Activated CD4-positive, alpha-beta T cell treated with anti-CD3 and anti-CD28 coated beads for 1 hour (primary cell): ENCODE measurements at regions not wholly inside any gene's neighbourhood (a gene's known extent, or its start where the extent isn't known, plus 50 kb on each side); places are given as distances from the start of the nearest gene placed in this dataset.
"Not testable (repeated sequence)": the region's sequence is repeated elsewhere in the genome, so short reads cannot be mapped to it uniquely, and the experiment has no call there.

ENCODE experiments used
- DNase-seq: peaks from one replicate; pipeline ENCODE4 v3.0.0-alpha.2; 2020

DNA sequence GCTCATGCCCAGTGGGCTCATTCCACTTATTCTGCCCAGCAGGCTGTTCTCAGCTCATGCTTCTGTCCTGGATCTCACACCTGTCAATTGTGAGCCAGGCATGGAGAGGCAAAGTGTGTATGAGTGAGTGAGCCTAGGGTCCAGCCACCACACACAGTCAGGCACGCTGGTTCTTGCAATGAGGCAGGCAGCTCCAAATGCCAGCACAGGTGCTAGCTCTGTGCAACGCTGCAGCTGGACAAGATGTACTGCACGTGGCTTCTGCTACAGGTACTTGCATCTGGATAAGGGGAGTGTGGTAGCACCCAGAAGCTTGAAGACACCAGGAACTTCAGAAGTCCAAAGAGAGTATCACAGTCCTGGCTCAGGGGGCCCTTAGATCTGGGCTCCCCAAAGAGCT, 1249.4 kb upstream of the IGFBP7 start:
- DNase-seq = no peak

DNA sequence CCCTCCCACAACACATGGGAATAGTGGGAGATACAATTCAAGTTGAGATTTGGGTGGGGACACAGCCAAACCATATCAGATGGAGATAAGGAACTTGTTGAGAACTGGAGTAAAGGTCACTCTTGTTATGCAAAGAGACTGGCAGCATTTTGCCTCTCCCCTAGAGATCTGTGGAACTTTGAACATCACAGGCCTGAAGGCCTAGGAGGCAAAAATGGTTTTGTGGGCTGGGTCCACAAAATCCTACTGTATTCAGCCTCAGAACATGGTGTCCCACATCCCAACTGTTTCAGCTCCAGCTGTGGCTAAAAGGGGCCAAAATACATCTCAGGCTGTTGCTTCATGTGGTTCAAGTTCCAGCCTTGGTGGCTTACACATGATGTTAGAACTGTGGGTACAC, 1247.8 kb upstream of the IGFBP7 start:
- DNase-seq = no peak

DNA sequence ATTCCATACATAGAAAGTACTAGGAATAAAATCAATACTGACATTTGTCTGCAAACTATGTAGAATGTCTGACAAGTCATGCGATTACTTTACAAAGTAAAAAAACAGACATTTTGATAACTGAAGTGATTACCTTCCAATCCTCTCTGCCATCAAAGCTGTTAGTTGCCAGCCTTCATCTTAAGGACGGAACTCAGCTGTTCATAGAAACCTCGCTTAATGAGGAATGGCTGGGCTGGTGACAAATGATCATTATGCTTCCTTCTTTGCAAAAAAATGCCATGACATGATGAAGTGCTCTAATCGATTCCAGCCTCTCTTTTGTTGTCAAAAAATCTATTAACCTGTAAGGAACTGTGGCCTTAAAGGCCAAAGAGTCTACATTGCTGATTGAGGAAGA, 1214.9 kb upstream of the IGFBP7 start:
- no peak for DNase-seq

DNA sequence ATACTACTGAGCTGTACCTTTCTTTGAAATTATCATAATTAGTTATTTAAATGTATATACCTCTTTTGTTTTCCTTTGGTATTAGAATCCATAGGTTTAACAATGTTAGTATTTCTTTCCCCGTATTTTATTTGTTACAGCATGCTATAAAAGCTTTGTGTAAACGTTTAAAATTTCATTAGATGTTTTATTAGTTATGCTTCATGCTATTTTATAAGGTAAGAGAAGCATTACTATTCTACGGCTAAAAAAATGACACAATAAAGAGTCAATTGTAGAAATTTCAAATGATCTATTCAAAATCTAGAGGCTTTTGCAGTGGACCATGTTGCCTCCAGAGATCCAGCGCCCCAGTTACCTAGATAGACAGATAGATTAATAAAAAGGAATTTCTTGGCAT, 1203.3 kb upstream of the IGFBP7 start:
- no peak for DNase-seq

DNA sequence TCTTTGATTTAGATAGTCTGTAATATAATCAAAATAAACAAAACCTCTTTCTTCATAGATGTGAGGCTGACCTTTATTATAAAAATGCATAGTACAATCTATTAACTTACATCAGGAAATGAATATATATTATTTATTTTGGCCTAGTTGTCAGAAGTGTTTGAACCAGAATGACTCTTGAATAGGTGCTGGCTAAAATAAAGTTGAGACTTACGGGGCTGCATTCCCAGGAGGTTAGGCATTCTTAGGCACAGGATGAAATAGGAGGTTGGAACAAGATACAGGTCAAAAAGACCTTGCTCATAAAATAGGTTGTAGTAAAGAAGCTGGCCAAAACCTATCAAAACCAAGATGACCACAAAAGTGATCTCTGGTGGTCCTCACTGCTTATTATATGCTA, 1193.3 kb upstream of the IGFBP7 start:
- no peak for DNase-seq

DNA sequence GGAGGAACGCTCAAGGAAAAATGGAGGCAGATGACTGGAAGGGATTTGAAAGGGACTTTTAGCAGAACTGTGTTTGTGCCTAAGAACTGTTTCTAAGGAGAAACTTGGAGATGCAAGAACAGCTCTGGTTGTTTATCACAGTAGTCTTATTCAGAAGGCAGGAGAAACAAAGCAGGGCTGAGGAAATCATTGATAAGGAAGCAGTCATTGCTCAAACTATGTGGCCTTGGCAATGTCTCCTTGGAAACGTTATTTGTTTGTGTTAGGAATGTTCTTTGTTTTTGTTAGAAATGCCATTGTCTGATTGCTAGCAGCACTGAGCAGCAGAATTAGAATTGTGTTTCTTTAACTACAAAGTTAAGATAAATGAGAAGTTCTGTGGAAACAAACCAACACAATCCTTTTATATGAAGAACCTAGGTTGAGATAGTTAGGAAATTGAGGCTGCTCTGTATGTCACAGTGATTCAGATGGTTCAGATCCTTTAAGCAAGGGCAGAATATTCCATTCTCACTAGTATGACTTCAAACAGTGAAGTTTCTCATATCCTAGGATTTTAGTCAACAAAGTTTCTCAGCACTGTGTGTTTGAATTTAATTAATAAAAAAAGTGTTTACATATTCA, 1191.3 kb upstream of the IGFBP7 start:
- DNase-seq = no peak

DNA sequence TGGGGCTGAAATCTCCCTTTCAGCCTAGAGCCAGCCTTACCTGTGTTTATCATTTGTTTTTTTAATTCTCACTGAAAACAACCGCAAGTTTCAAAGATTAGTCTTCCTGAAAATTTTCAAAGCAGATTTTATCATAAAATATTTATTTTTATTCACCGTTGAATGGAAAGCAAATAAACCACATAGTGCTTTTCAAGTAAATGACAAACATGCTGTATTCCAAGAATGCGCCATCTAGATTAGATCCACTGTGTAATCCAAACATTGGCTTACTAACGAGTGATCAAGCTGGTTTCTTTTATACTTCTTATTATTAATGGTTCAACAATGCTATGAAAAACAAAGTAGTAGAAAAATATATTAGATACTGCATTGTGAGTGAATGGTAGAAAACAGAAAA, 1176.2 kb upstream of the IGFBP7 start:
- no peak for DNase-seq

DNA sequence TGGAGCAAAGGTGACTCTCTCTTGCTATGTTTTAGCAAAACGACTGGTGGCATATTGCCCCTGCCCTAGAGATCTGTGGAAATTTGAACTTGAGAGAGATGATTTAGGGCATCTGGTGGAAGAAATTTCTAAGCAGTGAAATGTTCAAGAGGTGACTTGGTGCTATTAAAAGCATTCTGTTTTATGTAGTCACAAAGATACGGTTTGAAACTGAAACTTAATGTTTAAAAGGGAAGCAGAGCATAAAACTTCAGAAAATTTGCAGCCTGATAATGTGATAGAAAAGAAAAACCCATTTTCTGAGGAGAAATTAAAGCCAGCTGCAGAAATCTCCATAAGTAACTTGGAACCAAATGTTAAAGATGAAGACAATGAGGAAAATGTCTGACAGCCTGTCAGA, 1170.7 kb upstream of the IGFBP7 start:
- DNase-seq = not testable (repeated sequence)

DNA sequence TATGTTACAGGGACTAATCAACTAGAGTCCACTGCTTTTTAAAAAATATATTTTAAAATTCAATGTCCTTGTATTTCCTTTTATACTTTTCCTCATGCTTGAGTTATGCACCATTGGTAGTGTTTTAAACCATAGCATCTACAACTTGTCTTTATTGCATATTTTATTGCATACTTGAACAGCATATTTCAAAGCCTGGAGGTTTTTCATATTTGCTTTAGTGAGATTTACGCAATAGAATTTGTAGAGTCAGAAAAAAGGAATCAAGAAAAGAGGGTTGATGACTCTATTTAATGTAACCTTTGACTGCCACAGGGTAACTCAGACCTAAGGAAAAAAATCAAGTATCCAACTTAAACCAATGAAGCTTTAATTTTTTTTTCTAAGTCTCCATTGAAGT, 1165.7 kb upstream of the IGFBP7 start:
- DNase-seq = no peak

DNA sequence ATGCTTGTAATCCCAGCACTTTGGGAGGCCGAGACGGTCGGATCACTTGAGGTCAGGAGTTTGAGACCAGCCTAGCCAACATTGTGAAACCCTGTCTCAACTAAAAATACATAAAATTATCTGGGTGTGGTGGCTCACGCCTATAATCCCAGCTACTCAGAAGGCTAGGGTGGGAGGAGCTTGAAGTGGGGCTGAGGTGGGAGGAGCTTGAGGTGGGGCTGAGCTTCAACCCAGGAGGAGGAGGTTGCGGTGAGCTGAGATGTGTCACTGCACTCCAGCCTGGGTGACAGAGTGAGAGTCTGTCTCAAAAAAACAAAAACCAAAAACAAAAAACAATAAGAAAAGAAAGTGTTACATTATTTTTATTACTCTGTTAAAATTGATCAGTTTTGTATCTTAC, 1164.4 kb upstream of the IGFBP7 start:
- no peak for DNase-seq

DNA sequence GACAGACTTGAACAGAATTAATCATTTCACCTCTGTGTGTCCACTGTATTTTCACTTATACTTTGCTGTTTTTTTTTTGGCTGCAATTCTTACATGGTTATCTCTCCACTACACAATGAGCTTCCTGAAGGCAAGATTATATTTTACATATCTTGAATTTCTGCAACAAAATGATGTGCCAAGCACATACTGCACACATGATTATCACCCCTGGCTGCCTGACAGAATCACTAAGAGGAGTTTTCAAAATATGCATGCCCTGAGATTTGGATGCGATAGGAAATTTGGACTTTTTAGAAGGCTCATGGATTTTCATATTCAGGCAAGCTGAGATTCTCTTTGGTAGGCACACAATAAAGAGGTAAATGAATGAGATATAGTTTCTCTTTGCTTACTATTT, 1162.1 kb upstream of the IGFBP7 start:
- DNase-seq = no peak

DNA sequence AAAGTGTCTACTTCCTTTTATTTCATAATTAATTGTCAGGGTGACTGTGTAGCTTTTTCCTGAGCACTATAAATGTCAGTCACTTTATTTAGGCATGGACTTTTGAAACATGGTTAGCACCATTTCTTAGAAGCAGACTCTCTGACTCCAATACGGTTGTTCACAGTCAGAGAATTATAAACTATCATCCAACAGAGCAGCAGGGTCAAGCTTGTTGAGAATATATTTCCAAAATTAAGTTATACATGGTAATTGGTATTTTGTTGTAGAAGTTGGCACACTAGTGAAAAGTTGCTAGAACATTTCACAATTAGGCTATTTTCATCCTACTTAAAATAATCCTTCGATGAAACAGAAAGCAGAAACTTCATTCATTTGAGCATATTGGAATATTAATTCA, 1155.5 kb upstream of the IGFBP7 start:
- DNase-seq = no peak

DNA sequence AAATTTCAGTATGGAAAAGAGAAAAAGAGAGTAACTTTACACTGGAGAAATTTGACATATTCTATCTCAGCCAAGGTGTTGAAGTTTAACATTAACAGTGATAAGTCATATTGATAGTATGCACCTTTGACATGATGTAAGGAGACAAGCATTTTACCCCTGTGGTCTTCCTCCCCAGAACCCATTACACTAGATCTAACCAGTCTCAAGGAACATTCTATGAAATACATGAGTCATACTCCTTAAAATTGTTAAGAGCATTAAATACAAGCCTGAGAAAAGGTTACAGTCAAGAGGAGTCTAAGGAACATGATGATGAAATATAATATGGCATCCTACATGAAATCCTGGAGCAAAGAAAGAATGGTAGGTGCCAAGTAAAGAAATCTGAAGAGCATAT, 1151.3 kb upstream of the IGFBP7 start:
- DNase-seq = no peak

DNA sequence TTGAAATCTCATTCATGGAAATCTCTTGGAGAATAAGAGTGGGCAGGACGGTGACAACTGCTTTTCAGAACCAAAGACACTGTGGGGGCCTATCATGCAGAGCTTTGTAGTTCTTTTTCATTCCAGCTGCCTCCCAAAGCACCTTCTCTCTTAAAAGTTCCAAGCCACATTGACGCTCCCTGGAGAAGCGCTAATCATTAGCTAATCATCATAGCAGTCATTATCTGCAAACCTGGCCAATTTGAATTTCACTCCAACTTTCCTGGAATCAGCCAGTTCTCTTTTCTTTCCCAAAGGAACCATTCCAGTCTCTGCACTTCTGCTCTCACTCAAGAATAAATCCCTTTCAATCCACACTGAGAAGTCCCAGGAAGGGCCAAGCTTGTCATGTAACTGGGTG, 1144.1 kb upstream of the IGFBP7 start:
- DNase-seq = no peak

DNA sequence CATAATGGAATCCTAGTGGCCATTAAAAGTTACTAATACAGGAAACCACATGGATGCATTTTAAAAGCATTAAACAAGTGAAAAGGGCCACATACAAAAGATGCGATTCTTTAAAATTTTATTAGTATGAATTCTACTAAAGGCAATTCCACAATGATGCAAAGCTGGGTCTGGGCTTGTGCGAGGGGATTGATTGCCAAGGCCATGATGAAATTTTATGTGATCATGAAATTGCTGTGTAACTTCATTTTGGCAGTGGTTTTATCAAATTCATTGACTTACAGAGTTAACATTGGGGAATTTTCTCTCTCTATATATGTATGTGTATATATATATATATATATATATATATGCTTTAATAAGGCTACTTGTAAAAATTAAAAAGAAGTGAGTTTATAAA, 1142.5 kb upstream of the IGFBP7 start:
- no peak for DNase-seq

DNA sequence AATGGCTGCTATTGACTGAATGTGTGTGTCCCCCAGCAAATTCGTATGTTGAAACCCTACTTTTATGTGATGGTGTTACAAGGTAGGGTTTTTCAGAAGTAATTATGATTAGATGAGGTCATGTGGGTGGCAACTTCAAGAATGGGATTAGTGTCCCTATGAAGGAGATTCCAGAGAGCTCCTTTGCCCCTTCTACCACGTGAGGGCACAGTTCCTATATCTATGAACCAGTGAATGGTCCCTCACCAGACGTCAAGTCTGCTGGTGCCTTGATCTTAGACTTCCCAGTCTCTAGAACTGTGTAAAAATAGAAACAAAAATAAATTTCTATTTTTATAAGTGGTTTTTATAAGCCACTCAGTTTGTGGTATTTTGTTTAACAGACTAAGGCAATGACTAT, 1137.6 kb upstream of the IGFBP7 start:
- DNase-seq = no peak

DNA sequence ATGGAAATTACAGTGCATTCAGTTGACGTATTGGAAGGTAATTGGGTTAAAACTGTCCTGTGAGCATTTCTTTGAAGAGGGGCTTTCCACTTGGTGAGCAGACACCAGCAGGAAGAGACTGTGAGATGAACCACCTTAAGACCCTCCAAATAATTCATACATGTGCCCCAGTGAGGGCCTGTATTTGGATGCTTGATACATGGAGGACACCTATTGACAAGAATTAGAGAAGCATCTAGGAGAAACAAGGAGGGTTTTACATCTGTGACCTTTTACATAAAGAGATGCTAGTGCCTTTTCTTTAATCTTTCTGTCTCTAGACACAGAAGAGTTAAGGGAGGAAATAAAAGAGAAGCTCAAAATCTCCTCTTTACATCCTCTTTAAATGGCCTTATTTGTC, 1115.3 kb upstream of the IGFBP7 start:
- no peak for DNase-seq

DNA sequence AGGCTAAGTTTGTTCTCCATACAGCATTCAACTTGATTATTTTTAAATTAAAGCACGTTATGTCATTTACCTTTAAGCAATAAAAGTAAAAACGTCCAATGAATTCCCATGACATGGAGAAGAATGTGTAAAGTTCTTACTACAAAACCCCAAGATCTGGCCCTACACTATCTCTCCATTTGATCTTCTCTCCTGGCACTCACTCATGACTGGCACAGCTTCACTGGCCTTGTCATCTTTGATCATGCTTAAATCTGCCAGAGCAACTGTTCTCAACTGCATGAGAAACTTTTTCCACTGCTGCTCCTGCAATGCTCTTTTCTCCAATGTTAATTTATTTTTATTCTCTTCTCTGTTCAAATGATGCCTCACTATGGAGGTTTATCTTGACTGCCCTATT, 1109.0 kb upstream of the IGFBP7 start:
- DNase-seq = no peak

DNA sequence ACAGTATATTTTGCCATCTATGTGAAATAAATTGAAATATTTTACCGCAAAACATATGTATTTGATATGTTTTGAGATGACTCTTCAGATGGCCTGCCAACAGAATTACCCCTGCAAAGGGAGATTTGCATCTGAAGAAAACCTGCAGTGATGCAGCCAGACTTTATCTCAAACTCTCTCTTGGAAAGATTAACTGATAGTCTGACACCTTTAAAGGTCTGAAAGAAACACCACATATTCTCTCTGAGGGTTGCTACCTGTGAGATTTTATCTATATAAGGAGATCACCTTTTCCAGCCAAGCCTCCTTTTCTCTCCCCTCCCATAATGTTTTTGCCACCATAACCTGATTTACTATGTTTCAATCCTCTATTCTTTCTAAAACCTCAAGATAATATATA, 1106.3 kb upstream of the IGFBP7 start:
- DNase-seq = no peak

DNA sequence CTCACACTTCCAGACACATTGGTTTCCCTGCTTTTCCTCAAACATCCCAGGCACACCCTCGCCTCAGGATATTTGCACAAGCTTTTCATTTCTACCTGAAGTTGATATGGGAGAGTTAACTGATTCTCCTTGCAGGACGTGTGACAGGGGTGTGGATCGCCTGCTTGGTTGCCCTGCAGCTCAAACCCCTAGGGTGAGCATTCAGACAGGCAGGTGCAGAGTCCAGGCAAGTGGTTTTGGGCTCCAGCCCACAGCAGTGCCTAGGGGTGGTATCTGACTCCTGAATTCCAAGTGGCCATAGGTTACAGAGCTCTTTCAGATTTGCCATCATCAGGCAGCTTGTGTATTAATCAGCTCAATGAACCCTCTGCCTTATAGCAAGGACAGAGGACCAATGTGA, 1104.2 kb upstream of the IGFBP7 start:
- no peak for DNase-seq

DNA sequence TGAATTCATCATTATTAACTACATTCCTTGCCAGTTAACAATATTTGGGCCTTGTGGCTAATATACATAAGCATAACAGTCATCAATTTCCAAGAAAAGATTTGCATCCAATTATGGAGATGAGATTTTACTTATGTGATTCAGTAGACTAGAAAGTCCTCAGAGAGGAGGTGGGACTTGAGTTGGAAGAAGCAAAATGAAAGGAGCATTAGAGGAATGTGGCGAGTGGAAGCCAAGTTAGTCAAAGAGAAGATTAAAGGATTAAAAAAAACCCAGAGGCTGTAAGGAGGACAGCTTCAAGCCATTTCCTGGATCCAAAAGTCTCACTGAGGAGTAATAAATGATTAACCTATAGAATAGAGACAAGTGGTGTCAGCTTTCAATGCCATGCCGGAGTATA, 1099.4 kb upstream of the IGFBP7 start:
- DNase-seq = no peak

DNA sequence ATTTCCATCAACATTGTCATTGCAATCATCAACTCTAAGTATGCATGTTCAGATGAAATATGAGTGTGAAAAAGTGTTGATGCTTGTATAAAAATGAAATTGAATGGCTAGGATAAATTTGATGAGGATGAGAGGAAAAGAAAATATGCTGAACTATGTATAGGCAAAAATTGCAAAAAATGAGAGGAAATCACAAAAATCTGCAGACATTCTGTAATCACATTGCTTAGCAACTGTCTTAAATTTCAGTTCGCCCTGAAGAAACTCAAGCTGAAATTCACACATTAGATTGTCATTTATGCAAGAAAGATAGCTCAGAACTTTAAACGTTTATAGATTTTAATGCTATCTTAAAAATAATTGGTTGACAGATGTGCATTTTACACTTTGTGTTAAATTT, 1098.8 kb upstream of the IGFBP7 start:
- no peak for DNase-seq

DNA sequence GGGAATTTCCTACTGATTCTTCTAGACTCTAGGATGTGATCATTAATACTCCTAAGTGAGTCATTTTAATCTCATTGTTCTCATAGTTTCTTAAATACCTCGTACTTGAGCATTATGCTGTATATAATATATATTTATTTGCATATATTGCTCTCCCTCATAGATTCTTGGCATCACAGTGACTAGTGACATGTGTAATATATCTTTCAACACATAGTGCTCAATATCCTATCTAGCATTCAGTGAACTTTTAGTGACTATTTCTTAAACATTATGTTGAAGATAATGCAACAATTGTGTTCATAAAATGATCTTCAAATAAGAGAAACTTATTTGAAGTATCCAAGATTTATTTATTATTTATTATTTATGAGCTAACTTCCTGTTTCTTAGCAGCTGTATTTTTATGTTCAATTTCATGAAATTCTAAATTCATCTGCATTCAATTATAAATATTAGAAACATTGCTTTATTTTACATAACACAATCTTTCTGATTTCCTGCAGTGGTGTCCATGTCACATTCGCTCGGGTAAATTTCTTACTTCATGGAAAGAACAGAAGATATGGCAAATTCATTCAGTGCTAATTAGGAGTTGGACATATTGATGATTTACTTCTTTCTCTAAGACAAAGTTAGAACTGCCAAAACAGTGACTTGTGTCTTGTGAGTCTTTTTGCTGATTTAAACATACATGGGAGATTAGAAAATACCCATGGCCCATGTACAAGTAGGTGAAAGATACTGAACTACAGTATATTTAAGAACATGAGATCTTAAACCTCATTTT, 1095.5 kb upstream of the IGFBP7 start:
- DNase-seq = no peak

DNA sequence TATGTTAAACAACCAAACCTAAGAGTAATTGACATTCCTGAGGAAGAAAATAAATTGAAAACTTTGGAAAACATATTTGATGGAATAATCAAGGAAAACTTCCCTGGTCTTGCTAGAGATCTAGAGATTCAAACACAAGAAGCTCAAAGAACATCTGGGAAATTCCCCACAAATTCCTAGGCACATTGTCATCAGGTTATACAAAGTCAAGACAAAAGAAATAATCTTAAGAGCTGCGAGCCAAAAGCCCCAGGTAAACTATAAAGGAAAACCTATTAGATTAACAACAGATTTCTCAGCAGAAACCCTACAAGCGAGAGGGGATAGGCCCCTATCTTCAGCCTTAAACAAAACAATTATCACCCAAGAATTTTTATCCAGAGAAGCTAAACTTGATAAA, 1082.0 kb upstream of the IGFBP7 start:
- DNase-seq = no peak

DNA sequence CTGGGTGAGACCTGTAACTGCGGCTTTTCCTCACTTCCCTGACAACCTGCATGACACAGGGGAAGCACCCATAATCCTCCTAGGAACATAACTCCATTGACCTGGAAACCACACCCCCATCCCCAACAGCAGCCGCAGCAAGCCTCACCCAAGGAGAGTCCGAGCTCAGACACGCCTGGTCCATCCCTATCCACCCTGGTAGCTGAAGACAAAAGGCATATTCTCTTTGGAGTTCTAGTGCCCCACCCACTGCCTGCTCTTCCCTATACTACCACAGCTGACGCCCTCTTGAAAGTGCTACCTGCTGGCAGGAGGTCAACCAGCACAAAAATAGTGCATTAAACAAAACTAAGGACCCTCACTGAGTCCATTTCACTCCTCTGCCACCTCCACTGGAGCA, 1080.9 kb upstream of the IGFBP7 start:
- DNase-seq = no peak
